LNCaP clone FGC (cell line): ENCODE measurements at regions not wholly inside any gene's neighbourhood (a gene's known extent, or its start where the extent isn't known, plus 50 kb on each side); places are given as distances from the start of the nearest gene placed in this dataset.
"Not testable (repeated sequence)": the region's sequence is repeated elsewhere in the genome, so short reads cannot be mapped to it uniquely, and the experiment has no call there.

Source experiments
- DNase-seq: peaks from one replicate; pipeline ENCODE4 v3.0.0-alpha.2; 2011; ENCODE audit warnings: low read depth
- H3K4me3 ChIP-seq: 2 replicates; pipeline ENCODE4 v1.5.1; 2011; ENCODE audit warnings: mild to moderate bottlenecking, low read depth, low read length, control low read depth
- TF ChIP-seq, protein P1 (sequence below): IDR thresholded peaks from 2 replicates; pipeline ENCODE4 v1.5.1; 2012; ENCODE audit warnings: mild to moderate bottlenecking; ENCODE audit not compliant: control insufficient read depth, insufficient read depth; ENCODE audit errors: extremely low read depth

DNA sequence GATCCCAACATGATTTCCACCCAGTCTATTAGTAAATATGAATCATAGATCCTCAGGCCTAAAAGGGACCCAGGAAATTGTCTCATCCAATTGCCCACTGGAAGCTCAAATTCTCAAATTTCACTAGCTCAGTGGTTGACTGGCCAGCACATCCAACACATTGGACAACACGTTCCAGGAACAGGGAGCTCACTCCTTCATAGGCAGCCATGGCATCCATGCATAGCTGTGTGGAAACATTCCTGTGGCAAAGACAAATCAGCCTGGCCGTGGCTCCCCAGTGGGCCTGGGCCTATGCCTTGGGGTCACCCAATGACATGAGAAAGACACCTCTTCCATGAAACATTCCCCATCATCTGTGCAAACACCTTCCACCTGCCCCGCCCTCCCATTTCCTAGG is 261.1 kb downstream of the ANAPC1 start:
- TF ChIP-seq, protein P1, sequence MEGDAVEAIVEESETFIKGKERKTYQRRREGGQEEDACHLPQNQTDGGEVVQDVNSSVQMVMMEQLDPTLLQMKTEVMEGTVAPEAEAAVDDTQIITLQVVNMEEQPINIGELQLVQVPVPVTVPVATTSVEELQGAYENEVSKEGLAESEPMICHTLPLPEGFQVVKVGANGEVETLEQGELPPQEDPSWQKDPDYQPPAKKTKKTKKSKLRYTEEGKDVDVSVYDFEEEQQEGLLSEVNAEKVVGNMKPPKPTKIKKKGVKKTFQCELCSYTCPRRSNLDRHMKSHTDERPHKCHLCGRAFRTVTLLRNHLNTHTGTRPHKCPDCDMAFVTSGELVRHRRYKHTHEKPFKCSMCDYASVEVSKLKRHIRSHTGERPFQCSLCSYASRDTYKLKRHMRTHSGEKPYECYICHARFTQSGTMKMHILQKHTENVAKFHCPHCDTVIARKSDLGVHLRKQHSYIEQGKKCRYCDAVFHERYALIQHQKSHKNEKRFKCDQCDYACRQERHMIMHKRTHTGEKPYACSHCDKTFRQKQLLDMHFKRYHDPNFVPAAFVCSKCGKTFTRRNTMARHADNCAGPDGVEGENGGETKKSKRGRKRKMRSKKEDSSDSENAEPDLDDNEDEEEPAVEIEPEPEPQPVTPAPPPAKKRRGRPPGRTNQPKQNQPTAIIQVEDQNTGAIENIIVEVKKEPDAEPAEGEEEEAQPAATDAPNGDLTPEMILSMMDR: no peak
- no peak overlapping the region for H3K4me3 ChIP-seq
- no peak for DNase-seq

DNA sequence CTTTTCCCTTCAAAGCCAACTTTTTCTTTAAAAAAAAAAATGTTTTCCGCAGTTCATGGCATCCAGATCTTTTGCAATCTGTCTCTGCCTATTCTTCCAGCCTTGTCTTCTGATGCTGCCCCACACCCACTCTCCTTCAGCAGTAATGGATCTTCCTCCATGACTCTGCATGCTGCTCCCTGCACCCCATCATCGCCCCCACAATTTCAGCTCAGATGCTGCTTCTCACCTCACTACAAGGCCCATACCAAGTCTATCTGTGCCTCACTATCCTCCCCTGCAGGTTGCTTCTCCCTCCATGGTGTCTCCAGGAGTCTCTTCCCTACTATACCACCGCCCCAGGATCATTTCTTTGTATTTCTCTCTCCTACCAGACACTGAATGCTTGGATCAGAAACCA is 260.6 kb downstream of the ANAPC1 start:
- DNase-seq: no peak
- TF ChIP-seq, protein P1: no peak
- H3K4me3 ChIP-seq: no peak overlapping the region

DNA sequence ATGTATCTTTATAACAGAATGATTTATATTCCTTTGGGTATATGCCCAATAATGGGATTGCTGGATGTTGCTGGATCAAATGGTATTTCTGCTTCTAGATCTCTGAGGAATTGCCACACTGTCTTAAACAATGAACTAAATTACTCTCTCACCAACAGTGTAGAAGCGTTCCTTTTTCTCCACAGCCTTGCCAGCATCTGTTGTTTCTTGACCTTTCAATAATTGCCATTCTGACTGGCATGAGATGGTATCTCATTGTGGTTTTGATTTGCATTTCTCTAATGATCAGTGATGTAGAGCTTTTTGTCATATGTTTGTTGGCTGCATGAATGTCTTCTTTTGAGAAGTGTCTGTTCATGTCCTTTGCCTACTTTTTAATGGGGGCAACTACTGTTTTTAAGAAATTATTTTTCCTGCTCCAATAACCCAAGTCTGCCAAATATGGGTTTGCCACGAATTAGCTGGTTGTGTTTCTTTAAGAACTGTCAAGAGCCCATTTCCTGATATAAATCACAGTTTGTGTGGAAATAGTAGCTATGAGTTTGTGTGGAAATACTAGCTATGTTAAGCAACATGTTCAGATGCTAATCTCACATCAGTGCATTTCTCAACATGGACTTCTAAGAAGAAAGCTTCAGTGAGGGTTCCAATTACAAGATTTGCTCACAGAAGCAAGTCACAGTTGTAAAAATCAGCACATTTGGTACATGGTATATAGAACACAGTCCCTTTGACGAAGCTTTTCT is 259.4 kb downstream of the ANAPC1 start:
- no peak for DNase-seq
- no peak overlapping the region for H3K4me3 ChIP-seq
- TF ChIP-seq, protein P1: no peak

DNA sequence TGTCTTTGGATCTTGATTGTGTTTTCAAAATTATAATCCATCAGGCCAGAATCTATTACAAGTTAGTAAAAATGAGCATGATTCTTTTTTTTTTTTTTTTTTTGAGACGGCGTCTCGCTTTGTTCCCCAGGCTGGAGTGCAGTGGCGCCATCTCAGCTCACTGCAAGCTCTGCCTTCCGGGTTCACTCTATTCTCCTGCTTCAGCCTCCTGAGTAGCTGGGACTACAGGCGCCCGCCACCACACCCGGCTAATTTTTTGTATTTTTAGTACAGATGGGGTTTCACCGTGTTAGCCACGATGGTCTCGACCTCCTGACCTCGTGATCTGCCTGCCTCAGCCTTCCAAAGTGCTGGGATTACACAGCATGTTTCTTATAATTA is 258.8 kb downstream of the ANAPC1 start:
- DNase-seq, H3K4me3 ChIP-seq: not testable (repeated sequence)

DNA sequence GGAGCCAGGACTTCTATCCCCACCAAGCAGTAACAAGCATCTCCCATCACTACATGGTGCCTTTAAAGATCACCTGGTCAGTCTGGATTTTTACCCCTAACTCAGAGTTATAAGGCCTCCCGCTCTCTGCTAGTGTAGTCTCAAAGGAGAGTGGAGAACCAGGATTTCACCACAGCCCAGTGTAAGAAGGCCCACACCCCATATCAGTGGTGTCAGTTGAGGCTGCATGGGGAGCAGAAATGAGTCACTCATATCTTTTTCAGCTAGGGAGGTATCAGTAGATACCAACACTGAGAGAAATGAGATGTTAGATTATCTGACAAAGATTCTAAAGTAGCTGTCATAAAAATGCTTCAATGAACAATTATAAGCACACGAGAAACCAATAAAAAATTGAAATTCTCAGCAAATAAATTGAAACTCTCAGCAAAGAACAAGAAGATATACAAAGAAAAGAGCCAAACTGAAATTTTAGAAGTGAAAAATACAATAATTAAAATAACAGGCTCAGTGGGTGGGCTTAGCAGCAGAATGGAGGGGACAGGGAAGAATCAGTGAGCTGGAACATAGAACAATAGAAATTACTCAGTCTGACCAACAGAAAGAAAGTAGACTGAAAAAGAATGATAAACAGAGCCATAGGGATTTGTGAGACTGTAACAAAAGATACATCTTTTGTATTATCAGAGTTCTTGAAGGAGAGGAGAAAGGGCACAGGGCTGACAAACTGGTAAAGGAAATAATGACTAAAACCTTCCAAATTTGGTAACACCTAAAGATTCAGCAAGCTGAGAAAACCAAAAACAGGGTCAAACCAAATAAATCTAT is 257.7 kb downstream of the ANAPC1 start:
- TF ChIP-seq, protein P1: no peak

DNA sequence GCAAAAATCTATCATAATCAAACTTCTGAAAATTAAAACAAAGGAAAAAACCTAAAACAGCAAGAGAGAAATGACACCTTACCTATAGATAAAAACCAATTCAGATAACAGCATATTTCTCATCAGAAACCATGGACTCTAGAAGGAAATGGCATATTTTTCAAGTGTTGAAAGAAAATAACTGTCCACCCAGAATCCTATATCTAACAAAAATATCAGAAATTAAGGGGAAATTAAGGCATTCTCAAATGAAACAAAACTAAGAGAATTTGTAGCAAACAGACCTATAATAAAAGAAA is 257.2 kb downstream of the ANAPC1 start:
- DNase-seq: no peak
- TF ChIP-seq, protein P1: no peak
- H3K4me3 ChIP-seq: no peak overlapping the region

More for the DNA sequence above, 257.7 kb downstream of the ANAPC1 start:
- DNase-seq: no peak
- H3K4me3 ChIP-seq: no peak overlapping the region

DNA sequence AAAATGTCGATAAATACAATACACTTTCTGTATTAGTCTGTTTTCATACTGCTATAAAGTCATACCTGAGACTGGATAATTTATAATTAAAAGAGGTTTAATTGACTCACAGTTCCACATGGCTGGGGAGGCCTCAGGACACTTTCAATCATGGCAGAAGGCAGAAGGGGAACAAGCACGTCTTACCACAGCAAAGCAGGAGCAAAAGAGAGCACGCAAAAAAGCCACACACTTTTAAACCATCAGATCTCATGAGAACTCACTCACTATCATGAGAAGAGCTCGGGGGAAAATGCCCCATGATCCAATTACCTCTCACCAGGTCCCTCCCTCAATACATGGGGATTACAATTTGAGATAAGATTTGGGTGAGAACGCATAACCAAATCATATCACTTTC is 256.7 kb downstream of the ANAPC1 start:
- no peak for DNase-seq
- TF ChIP-seq, protein P1: no peak
- no peak overlapping the region for H3K4me3 ChIP-seq
